Type B pancreatic cell (in vitro differentiated cells): ENCODE measurements at regions not wholly inside any gene's neighbourhood (a gene's known extent, or its start where the extent isn't known, plus 50 kb on each side); places are given as distances from the start of the nearest gene placed in this dataset.

ENCODE experiments used
- DNase-seq: peaks from one replicate; pipeline ENCODE4 v3.0.0; 2021; ENCODE audit warnings: mixed read lengths; ENCODE audit not compliant: unreplicated experiment; ENCODE audit errors: extremely low spot score
- H3K27ac Mint-ChIP-seq: 2 replicates; pipeline ENCODE4 v1.8.0; 2021; ENCODE audit warnings: mild to moderate bottlenecking, mixed read lengths
- H3K27me3 Mint-ChIP-seq: 2 replicates; pipeline ENCODE4 v1.8.0; 2021; ENCODE audit warnings: mixed read lengths
- H3K36me3 Mint-ChIP-seq: 2 replicates; pipeline ENCODE4 v1.8.0; 2021; ENCODE audit warnings: mixed read lengths
- H3K4me1 Mint-ChIP-seq: one replicate; pipeline ENCODE4 v1.8.0; 2021; ENCODE audit warnings: mixed read lengths; ENCODE audit not compliant: unreplicated experiment
- H3K4me3 Mint-ChIP-seq: 2 replicates; pipeline ENCODE4 v1.8.0; 2021; ENCODE audit warnings: mild to moderate bottlenecking, mixed read lengths
- H3K9me3 Mint-ChIP-seq: 2 replicates; pipeline ENCODE4 v1.8.0; 2021; ENCODE audit warnings: mixed read lengths
- CTCF ChIP-seq: fragments of 200-600 bp; sonication (generic); conservative IDR thresholded peaks from 2 replicates; pipeline ENCODE4 v1.5.0; 2021; ENCODE audit warnings: antibody characterized with exemption, mild to moderate bottlenecking

GRCh38 chr14:26963711-26964110 lies 365.9 kb upstream of the NOVA1 start:
- Mint-ChIP-seq H3K27me3 (no peaks in the 10 kb centered on the region), H3K4me1 (no peaks in the 10 kb centered on the region), H3K36me3 (no peaks in the 10 kb centered on the region), H3K4me3 (no peak overlapping the region), H3K27ac (no peak overlapping the region), H3K9me3 (peaks cover 4% of the 10 kb centered on the region)
- no peak for TF ChIP-seq CTCF
- no peak for DNase-seq

- TF ChIP-seq CTCF = no peak
- H3K27me3 Mint-ChIP-seq = no peaks in the 10 kb centered on the region
- no peak for DNase-seq
- no peak overlapping the region for H3K4me3 Mint-ChIP-seq
- H3K9me3 Mint-ChIP-seq = peaks cover 7% of the 10 kb centered on the region
- H3K36me3 Mint-ChIP-seq = no peaks in the 10 kb centered on the region
- no peak overlapping the region for H3K27ac Mint-ChIP-seq
- H3K4me1 Mint-ChIP-seq = no peaks in the 10 kb centered on the region
Observed at GRCh38 chr14:26965490-26965889, 367.7 kb upstream of the NOVA1 start.

GRCh38 chr14:26966908-26967307 lies 369.1 kb upstream of the NOVA1 start:
- H3K9me3 Mint-ChIP-seq = peaks cover 7% of the 10 kb centered on the region
- no peaks in the 10 kb centered on the region for H3K36me3 Mint-ChIP-seq
- H3K4me1 Mint-ChIP-seq = no peaks in the 10 kb centered on the region
- DNase-seq = no peak
- no peak for TF ChIP-seq CTCF
- H3K4me3 Mint-ChIP-seq = no peak overlapping the region
- no peaks in the 10 kb centered on the region for H3K27me3 Mint-ChIP-seq
- no peak overlapping the region for H3K27ac Mint-ChIP-seq

DNA sequence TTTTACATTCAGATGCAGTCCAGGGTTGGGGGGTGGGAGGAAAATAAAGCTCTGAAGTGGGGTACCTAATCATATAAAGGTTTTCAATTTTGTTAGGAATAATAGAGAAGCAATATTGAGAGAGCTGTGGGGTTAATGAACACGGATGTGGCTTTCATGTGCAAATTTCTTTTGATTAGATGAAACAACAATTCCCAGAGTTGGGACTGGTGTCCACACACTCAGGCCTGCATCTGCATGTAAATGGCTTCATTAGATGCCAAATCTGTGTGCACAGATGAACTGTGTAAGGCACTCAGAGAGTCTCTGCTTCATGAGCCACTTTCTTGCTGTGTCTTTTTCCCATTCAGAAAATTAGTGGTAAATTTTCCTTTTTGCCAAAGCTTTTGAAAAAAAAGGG lies 377.1 kb upstream of the NOVA1 start:
- TF ChIP-seq CTCF = no peak
- Mint-ChIP-seq H3K9me3 (no peaks in the 10 kb centered on the region), H3K27me3 (no peaks in the 10 kb centered on the region), H3K27ac (no peak overlapping the region), H3K4me3 (no peak overlapping the region), H3K36me3 (no peaks in the 10 kb centered on the region), H3K4me1 (no peaks in the 10 kb centered on the region)
- DNase-seq = no peak

- Mint-ChIP-seq H3K36me3 (no peaks in the 10 kb centered on the region), H3K27ac (no peak overlapping the region), H3K9me3 (peaks cover 5% of the 10 kb centered on the region), H3K4me1 (peaks cover 4% of the 10 kb centered on the region), H3K27me3 (no peaks in the 10 kb centered on the region), H3K4me3 (no peak overlapping the region)
- no peak for DNase-seq
- TF ChIP-seq CTCF = no peak
Observed at GRCh38 chr14:26982071-26982470, 384.2 kb upstream of the NOVA1 start.
